Heart left ventricle (tissue), 13 donors: ENCODE measurements at regions not wholly inside any gene's neighbourhood (a gene's known extent, or its start where the extent isn't known, plus 50 kb on each side); places are given as distances from the start of the nearest gene placed in this dataset.

Experiments
- POLR2A ChIP-seq, 2 donors: fragments of 450-650 bp; IDR thresholded peaks; one replicate each; pipeline ENCODE4 v1.6.1; 2017; ENCODE audit warnings: antibody characterized with exemption in 2 of 2, mild to moderate bottlenecking in 2 of 2, moderate library complexity in 2 of 2
- TF ChIP-seq, protein P1 (sequence below), 12 donors: fragments of 200-600 bp; sonication (generic) in 4 of 12; IDR thresholded peaks; one replicate each; pipeline versions ENCODE4 v1.5.0 to v1.8.0; 2018 to 2022; ENCODE audit warnings: antibody characterized with exemption in 12 of 12, mild to moderate bottlenecking in 5 of 12
- donor health status: ischemic (EF 13 %, LVEDD 7.1; RV severe dilation, severe dysfunction).
- donor health status: DM: no; HTN: yes; CAD: no.
- donor health status: DM: no; HTN: no; CAD: no.
- donor health status: ischemic (EF 25% LVEDD 6.9; RV normal size, moderate dysfunction).
- donor health status: ischemic (EF 25% LVEDD 5.7; RV mildly dilated, moderate dysfunction).
- donor health status: ischemic (EF 35%, LVEDD 5.7; RV mildly dilated, moderate dysfunction).
- donor health status: nonischemic (EF 11% LVEDD 7.7; RV severe dilation, severe dysfunction).
- donor health status: DM: yes; HTN: yes; CAD: no.
- donor health status: PGD.
- donor health status: ischemic (EF 29% LVEDD 5.4; RV normal size, mild dysfunction).
- donor health status: nonischemic (EF 23%, LVEDD 6.1; RV moderate dilation, normal function).

DNA sequence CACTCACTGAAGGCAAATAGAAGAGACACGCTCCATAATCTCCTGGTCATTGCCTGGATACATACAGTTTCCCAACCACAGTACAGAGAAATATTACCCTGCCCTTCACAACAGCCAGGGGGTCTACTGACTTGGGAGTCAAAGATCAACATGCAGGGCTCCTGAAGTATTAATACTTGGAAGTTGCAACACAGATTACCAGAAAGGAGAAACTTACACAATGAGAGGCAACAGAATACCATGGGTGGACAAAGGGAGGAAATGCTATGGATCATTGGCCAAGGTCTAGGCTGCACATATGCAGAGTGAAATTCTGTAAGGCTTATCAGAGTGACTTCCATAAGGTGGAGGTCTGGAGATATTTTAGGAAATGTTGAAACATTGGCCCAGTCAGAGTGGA lies 267.9 kb upstream of the FAT3 start:
- TF ChIP-seq, protein P1, sequence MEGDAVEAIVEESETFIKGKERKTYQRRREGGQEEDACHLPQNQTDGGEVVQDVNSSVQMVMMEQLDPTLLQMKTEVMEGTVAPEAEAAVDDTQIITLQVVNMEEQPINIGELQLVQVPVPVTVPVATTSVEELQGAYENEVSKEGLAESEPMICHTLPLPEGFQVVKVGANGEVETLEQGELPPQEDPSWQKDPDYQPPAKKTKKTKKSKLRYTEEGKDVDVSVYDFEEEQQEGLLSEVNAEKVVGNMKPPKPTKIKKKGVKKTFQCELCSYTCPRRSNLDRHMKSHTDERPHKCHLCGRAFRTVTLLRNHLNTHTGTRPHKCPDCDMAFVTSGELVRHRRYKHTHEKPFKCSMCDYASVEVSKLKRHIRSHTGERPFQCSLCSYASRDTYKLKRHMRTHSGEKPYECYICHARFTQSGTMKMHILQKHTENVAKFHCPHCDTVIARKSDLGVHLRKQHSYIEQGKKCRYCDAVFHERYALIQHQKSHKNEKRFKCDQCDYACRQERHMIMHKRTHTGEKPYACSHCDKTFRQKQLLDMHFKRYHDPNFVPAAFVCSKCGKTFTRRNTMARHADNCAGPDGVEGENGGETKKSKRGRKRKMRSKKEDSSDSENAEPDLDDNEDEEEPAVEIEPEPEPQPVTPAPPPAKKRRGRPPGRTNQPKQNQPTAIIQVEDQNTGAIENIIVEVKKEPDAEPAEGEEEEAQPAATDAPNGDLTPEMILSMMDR (IDR thresholded peaks at IDR 0.05) = no peak
- TF ChIP-seq POLR2A (IDR thresholded peaks at IDR 0.05) = no peak
